ENCODE measurements at regions not wholly inside any gene's neighbourhood (a gene's known extent, or its start where the extent isn't known, plus 50 kb on each side); places are given as distances from the start of the nearest gene placed in this dataset.
A peak's percentile ranks its signal among the peaks of the same experiment; 100 is the strongest.

DNA sequence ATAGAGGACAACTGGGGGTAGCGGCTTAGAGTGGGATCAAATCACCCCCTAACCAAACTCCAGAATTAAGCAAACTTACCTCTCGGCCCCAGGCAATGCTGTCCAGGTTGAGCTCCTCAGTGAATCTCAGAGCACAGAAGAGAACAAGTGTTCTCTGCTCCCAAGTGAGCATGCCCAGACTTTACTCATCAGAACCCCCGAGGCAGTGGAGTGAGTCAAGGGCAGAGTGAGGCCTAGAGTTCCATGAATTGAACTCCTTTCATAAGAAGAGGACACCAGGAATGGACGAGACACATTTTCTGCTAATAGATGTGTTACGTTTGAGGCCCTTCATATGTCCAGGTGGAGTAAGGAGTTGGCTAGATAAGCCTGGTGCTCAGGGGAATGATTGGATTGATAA is 134.0 kb upstream of the DTNBP1 start:
- no peak for DNase-seq

DNA sequence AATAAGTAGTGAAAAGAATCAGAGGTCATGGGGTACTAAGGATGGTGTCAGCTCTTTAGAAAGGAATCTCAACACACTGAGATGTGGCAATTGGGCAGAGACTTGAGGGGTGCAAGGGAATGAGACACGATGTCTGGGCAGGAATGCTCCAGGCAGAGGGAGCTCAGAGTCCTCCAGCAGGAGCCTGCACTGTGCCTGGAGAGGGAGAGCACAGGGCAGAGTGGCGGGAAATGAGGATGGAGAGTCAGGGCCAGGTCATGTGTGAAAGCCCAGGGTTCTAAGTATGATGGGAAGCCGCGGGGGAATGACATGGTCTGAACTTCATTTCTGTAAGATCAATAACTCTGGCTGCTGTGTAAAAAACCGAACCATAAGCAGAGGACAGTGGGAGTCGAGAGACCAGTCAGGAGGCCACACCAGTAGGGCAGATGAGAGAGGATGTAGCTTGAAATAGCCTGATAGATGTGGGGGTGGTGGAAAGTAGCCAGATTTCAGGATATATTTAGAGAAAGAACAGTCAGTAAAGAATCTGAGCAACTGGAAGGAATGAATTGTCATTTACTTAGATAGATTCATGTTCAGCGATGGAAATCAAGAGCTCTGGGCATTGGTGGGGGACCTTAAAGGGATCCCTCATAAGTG is 133.4 kb upstream of the DTNBP1 start:
- peak; percentile 12 to 33 for DNase-seq

DNA sequence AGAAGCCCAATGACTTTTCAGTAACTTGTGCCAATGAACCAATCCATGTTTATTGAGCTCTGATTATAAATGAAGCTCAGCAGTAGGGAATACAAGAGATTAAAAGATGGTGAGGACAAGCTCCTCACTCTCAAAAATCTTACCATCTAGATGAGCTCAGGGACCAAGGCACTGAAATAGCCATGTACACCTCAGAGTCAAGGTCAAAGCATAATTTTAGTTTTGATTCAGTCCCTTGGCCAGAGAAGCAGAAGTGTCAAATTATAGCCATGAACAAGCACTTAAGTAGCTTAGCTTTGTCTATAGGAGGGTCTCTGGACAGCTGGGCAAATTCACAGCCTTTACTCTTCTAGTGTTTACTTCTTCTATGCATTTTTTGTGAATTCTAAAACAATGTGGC is 131.0 kb upstream of the DTNBP1 start:
- no peak for DNase-seq

DNA sequence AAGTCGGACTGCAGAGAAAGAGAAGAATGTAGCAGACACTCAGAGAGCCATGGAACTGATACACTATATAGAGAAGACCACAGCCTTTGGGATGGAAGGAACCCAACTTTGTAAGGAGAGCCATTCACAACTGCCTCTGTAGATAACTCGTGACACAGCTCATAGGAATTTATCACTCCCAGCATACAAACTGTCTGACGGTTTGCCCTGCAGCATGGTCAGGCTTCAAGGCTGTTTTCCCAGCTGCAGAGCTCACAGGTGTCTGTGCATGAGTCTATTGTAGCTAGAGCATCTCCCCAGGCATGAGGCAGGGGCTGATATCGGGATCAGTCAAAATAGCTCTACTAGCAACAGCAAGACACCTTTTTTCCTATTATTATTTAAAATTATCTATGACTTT is 130.5 kb upstream of the DTNBP1 start:
- DNase-seq, result no peak

DNA sequence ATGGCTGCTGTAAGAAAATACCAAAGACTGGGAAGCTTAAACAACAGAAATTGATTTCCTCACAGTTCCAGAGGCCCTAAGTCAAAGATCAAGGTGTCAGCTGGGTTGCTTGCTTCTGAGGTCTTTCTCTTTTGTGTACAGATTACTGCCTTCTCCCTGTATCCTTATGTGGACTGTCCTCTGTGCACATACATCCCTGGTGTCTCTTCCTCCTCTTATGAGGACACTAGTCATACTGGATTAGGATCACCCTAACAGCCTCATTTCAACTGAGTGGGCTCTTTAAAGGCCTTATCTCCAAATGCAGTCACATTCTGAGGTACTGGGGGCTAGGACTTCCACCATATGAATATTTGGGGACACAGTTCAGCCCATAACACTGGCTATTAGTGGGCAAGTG is 130.0 kb upstream of the DTNBP1 start:
- no peak for DNase-seq

DNA sequence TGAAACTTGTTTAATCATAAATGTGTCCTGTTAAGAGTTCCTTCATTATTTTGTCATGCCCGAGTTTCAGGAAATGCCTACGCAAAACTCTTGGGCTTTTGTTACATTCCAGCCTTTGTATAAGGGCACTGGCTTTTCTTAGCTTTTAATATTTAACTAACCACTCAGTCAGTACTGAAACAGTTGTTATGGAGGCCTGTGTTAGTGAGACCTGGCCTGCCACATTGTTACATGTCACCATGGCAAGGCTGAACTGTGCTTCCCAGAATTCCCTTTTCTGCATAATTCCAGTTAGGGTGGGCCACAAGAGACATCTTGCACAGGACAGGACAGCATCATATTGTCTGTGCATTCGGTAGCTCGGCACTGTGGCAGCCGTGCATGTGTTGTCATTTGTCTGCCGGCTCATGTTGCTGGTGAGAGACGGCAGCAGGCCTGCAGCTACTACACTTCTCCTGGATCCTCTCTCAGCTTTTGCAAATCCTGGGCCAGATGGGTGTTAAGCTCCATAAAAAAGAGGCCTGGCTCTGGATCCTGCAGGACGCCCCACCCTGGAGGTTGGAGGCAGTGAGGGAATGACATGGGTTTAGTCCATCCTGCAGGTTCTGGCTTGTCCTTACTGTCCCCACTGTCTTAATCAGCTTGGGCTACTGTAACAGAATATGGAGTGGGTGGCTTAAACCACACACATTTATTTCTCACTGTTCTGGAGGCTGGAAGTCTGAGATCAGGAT is 128.8 kb upstream of the DTNBP1 start:
- peak; percentile 21 to 61 for DNase-seq

DNA sequence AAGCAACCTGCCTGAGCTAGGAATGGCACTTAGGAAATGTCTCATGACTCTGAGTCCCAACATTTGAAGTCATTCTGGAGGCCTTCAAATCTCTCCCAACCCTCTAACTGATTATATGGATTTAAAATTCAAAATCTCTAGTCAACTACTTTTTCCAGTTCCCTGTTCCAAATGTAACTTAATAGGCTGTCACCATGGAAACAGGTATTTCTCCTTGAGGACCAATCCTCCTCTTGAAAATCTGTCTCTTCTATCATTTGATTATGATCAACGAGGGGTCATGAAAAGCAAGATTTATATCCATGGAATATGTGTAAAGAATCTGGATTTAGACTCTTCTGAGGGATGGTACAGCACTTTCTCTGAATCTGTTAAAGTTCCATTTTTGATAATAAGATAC is 127.3 kb upstream of the DTNBP1 start:
- no peak for DNase-seq

DNA sequence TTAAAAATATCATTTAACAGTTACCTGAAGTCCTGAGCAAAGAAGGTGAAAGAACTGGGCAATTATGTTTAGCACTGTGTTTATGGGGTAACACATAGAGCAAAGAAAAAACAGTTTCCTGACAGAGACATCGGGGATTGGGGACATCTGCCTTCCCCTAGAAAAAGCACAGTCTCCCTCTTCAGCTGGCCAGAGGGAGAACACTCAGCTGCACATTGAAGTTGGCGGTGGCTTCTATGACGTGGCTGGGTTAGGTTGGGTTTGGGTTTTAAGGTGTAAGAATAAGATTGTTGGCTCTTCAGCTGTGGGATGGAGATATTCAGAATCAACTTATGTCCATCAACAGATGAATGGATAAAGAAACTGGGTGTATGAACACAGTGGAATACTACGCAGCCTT is 124.0 kb upstream of the DTNBP1 start:
- no peak for DNase-seq

DNA sequence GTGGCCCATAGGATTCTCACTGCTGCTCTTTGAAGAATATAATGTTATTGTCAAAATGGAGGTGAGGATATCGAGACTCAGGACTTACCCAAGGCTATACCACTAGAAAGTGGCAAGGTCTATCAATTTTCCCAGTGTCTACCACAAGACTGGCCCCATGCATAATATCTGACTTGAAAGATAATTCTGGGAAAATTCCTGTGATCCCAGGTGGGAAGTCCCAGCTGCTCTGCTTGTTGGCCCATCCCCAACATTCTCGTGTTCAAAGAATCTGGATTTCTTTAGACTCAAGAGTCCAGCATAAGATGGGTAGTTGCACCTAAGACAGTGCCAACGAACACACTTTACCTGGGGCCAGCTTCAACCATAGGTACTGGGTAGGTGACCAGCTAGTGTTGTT is 120.7 kb upstream of the DTNBP1 start:
- DNase-seq, result no peak

DNA sequence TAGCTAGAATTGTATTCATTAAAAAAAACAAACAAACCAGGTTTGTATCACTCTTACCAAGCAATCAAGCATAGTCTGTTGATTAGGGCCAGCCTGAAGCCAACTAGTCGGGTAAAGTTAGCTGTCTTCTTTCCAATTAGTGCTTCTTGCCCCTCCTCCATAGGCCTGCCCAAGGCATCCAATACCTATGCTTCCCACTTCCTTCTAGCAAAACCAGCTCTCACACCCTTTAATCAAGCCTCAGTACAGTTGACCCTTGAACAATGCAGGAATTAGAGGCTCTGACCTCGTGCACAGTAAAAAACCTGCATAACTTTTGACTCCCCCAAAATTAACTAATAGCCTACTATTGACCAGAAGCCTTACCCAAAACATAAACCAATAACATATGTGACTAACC is 119.1 kb upstream of the DTNBP1 start:
- no peak for DNase-seq

DNA sequence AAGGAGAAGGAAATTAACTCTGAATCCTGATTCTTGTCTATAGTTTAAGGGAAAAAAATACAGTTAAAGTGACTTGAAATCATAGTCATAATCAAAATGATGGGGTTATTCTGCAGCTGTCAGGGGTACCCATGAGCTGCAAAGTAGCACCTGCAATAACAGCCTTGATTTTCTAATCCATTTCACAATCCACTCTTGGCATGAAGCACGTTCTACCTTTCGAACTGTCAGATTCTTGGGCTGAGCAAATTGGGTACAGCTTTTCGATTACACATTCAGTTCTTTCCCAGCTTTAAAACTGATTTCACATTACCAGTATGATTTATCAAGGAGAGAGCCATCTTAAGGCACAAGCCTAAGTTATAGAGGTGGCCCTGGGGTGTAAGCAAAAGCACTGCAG is 118.5 kb upstream of the DTNBP1 start:
- no peak for DNase-seq

DNA sequence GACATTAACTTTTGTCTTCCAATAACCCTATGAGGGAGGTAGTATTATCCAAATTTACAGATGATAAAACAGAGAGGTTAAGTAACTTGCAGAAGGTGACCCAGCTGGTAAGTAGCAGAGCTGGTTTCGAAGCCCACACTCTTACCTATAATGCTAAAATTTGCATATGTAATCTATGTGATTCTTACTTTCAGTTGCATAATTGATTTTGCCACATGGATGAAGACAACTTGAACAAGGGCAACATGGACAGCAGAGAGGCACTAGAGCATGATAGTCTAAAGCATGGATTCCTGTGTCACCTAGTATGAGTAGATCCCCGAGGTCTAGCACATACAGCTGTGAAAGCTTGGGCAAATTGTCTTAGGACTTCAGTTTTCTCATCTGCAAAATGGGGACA is 117.6 kb upstream of the DTNBP1 start:
- no peak for DNase-seq

DNA sequence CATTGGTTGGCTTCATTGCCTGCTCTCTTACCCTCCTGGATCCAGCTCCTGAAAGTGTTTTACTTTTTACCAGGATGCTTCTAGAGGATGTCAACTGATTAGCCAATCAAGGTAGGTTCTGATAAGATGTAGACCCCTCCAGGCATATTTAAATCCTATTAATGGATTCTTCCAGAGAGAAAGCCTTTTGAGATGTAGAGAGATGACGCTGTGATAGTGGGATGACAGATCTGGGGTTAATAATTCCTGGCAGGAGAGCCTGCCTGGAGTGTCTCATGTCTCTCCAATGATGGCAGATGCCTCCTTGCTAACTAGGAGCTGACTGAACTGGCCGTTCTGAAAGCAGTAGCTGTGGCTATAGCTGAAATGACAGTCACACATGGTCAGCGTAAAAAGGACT is 116.9 kb upstream of the DTNBP1 start:
- DNase-seq, result no peak

DNA sequence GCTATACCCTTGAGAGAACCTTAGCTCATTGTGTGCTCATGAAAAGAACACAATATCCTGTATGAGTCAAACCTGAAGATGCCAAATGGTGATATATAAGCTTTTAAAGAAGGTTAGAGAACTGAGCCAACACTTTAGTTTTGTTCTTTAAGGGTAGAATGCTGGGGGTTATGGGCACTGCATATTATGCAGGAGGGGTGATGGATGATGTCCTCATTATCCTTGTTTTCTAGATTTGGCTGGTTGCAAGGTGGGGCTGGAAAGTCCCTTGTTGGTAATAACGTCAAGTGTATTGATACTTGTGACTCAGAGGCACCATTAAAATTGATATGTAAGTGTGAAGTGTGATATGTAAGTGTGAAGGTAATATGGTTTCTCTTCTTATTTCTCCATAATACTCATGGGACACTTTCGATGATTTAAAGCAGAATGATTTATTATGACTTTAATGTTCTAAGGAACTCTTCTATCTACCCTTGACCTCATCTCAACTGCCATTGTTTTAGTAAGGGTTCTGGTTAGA is 113.7 kb upstream of the DTNBP1 start:
- DNase-seq, result no peak

DNA sequence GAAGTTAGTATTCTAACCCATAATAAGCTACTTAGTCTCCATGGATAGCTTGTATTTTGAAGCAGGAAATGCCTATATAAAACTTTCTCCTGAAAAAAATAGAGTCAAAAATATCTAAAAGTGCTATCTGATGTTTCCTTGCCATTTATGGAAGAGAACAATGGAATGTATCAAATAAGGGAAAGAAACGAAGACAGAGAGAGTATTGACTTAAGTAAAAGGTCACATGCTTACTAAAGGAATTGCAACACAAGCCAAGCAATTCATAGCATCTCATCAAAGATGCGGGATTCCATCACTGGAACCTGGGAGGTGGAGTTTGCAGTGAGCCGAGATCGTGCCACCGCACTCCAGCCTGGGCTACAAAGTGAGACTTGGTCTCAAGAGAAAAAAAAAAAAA is 112.9 kb upstream of the DTNBP1 start:
- no peak for DNase-seq

DNA sequence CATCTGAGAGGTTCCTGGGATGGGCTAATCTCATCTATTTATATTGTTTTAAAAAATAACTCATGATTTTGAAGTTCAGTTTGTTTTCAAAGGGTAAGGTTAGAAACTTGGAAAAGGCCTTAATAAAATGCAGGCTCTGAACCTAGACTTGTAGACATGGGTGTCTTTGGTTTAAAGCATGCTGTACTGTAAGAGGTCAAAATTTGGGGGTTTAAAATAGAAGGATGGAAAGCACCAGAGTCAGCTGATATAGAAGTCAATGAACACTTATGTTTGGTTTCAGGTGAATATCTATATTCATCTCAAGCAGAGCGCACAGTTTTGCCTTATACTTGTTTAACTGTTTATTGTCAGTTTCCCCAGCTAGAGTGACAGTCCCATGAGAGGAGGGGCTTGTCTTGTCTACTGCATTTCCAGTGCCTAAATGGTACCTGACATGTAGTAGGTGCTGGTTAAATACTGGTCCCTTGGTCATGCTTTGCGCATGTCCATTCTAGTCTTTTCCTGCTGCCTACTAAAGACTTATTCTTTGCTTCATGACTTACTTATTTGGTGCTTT is 112.3 kb upstream of the DTNBP1 start:
- DNase-seq, result no peak

DNA sequence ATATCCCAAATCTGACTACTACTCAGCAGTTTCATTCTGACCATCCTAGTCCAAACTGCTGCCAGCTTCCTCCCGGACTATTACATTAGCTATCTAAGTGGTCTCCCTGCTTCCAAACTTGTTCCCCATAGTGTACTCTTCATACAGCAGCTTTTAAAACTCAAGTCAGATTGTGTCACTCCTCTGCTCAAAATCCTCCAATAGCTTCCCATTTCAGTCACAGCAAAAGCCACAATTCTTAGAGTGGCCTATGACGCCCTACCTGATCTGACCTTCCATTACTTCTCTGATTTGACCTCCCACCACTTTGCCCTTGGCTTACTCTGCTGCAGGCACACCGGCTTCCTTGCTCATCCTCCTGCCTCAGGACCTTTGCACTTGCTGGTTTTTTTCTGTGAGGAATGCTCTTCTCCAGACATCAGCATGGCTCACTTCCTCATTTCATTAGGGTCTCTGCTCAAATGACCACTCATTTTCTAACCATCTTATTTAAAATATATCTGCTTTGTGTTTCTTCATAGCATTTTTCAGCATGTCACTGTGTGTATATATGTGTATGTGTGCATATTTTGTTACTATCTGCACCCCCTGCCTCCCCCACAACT is 111.1 kb upstream of the DTNBP1 start:
- peak; percentile 22 to 48 for DNase-seq

DNA sequence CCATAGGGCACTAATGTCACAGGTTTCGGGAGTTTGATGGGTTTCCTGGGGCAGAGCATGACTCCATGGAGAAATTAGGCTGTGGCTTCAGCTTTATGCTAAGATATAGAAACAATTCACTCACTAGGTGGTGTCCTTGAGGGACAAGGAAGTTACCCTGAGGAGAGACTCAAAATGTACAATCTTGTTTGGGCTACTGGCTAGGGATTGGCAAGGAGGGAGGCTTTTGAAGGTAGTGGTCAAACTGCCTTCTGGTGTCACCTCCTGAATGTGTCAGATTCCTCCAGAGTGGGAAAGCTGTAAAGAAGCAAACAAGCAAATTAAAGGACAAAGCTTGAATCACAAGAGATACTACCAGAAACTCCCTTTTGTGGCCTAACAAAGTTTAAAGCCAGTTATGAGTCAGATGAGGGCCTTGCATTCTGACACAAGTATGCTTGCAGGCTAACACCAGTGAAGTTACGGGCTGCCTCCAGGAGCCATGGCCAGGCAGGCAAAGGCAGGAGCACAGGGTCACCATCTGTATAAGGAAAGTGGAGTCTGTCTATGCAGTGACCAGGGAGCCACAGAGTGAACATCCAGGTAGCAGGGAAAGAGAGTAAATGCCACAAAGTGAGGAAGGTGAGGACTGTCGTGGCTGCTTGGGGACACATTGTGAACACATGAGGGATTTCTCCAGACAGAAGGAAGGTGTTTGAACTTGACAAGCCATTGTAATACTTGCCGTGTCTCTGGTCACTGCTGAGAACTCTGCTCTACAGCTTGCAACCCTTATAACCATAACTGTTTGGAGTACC is 107.7 kb upstream of the DTNBP1 start:
- peak; percentile 19 to 24 for DNase-seq

DNA sequence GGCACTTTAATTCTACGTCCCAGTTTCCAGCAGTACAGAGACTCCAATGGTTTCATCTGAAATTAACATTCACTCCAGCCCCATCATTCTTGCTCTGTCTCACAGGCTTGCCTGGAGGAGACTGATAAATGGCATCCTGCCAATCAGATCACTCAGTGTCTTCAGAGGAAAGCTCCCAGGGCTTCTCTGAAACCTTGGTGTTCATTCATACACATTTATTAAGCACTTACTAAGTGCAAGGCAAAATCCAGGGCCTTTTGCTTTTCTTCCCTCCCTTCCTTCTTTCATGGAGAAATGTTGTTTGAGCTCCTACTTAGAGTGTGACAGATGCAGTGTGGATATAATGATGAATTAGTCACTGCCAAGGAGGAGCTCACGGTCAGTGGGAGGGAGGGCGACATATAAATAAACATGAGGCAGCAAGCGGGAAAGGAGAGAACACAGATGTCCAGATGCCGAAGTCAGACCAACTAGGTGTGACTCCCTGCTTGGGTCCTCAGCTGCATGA is 106.7 kb upstream of the DTNBP1 start:
- no peak for DNase-seq

DNA sequence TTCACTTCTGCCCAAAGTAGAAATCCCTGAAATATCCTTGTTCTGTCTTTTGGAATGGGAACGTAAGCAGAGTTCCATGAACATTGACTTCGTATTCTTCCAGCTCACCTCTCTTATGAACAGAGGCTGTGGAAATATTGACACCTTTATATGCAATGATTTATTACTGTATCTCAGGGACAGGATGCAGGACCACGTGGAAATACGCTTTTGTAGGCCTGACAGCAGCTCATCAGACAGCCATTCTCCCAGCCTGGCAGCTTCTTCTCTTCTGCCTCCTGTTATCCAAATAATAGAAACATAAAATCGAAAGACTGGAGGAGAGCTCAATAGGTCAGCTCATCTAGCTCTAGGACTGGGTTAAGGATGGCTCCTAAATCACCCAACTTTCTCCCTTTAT is 106.2 kb upstream of the DTNBP1 start:
- no peak for DNase-seq

DNA sequence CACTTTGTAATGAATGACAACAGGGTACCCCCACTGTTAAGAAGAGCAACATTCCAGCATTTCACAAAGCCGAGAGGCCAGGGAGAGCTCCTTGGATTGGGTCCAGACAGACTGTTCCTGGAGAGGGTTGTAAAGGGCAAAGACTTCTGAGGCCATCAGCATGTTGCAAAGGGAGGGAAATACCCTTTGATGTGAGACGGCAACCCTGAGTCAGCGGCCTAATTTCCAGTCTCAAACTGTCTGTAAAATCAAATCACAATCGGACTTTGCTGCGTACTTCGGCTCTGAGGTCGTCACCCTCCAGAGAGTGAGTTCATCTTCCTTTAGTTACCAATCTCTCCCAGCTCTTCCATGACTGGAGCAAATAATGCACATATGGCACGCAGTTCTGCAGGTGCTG is 101.0 kb upstream of the DTNBP1 start:
- no peak for DNase-seq

DNA sequence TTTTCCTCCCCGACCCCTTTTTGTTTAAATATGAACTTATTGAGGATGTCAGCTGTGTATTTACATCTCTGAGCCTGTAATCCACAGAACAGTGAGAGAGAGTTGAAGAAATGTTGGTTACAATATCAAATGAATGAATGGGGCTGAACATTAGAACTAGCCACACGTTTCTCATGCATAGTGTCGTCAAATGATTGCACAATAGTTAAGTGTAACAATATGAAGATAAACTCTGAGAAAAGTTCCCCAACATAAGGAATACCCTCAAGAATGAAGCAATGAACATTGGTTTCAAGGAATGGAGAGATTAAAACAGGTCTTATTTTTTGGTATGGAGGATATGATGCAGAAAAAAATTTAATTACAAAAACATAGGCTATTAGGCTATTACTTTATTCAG is 100.5 kb upstream of the DTNBP1 start:
- no peak for DNase-seq

DNA sequence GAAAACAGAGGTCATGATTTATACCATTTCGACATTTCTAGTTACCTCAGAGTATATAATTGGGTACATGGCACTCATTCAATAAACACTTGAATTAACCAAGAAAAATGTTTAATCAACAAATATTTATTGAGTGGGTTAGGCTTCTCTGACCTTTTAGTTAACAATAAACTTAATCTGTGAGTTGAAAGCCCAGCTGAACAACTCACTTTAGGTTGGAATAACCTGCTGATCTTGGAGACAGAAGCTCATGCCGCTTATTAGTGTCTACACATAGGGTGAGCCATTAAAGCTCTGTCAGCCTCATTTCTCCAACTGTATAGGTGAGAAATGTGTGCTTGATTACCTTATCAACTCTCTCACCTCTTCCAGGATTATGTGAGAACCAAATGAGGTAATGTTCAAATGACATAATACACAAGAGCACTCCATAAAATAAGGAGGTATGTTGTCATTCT is 98.2 kb upstream of the DTNBP1 start:
- DNase-seq, result no peak

All from inflammatory macrophage (primary cell).